ENCODE measurements at regions not wholly inside any gene's neighbourhood (a gene's known extent, or its start where the extent isn't known, plus 50 kb on each side); places are given as distances from the start of the nearest gene placed in this dataset.

- DNase-seq (ENCODE audit: low read depth, low spot score), result no peak
Observed at GRCh38 chr10:129099992-129100391, 367.0 kb upstream of the MGMT start.

GRCh38 chr10:129101232-129101980 is 365.6 kb upstream of the MGMT start:
- no peak for DNase-seq (ENCODE audit: low read depth, low spot score)

DNA sequence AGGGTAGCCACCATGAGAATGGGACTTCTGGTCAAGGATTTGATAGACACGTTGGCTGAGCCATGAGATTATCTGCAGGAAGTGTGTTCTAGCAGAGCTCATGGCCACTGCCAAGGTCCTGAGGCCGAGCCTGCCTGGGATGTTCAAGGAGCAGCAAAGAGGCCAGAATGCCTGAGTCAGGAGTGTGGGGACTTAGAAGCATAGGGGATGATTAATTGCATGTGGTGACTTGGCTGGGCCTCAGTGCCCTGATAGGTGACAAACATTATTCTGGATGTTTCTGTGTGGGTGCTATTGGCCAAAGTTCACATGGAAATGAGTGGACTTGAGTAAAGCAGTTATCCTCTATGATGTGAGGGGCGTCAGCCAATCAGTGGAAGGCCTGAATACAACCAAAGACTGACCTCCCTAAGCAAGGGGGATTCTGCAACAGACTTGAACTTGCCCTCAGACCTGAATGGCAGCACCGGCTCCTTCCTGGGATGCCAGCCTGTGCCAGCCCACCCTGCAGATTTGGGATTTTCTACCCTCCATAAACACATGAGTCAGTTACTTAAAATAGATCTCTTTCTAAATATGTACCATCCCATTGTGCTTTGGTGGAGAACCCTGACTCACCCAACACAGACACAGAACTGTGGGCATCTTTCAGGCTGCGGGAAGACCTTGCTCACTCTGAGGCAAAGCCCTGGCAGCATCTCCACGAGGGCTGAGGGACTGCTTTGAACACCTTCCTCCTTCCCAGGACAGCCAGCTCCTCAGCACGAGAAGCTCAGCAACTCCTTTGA is 363.9 kb upstream of the MGMT start:
- no peak for DNase-seq (ENCODE audit: low read depth, low spot score)

DNA sequence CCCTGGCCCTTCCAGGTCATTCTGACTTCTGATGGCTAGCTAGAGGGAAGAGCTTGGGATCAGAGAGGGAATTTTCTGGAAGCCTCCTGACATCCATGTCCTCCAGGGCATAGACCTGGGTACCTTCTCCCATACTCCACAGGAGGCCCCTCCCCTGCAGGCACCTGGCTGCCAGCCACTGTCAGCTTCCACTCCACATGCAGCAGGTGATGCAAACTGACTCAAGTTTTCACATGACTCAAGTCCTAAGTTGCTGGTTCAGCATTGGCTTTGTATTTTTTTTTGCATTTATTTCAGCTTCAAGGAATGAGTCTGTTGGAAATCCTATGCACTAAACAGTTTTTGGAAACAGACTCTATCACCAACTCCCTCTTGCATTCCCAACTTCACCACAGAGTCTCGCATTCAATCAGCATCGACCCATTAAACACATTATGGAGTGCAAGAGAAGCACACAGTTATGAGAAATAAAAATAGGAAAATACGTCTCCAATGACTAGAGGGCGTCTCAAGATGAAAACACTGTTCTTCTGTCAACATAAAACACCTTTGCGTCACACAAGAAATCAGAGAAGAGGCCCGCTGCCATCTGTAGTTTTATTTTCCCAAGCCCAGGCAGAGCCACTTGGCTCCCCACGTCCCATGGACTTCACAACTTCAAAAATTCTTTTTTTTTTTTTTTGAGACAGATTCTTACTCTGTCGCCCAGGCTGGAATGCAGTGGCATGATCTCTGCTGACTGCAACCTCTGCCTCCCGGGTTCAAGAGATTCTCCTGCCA is 362.6 kb upstream of the MGMT start:
- no peak for DNase-seq (ENCODE audit: low read depth, low spot score)

DNA sequence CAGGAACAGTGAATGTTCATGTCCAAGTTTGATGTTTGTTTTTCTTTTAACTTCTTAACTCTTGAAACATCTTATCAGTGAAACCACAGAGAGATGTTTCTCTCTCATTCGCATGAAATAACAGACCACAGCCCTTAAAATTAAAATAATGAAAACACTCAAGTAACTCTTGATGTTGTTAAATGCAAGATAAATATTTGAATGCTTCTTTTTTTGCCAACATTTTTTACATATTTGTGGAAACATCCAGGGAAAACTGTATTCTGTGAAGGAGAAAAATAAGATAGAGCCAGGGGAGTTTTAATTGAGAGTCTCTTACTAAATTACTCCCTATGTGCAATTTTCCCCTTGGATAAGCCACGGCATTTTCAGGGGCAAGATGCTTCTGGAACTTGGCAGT is 361.8 kb upstream of the MGMT start:
- DNase-seq (ENCODE audit: low read depth, low spot score), result no peak

DNA sequence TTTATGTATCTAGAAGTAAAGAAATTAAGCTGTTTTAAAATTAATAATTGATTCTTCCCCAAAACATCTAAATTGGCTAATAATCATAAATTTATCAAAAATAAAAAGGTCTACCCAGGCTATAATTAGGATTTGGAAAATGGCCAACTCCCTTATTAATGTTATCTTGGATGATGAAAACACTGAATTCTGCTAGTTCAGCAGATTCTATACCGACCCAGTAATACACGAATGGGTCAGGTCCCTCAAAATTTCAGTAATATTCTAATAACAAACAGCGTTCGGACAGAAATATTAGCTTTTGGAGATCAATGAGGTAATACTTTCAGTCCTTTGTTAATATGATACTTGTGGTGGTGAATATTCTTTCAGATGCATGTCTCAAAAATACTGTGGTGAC is 360.7 kb upstream of the MGMT start:
- DNase-seq (ENCODE audit: low read depth, low spot score), result no peak

DNA sequence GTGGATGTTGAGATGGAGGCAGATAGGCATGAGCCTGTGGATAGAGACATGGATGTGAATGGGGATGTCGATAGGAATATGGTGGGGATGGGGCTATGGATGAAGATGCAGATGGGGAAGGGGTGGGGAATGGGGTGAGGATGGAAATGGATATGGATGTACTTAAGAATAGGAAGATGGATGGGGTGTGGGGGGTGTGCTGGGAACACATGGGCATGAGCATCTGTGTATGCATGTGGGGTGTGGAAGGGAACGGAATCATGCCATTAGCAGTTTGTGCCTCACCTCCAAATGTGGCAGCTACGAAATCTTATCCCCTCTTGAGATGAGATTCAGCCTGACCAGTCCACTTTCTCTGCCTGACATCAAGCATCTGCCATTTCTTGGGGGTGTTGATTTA is 359.5 kb upstream of the MGMT start:
- no peak for DNase-seq (ENCODE audit: low read depth, low spot score)

- DNase-seq (ENCODE audit: low read depth, low spot score), result no peak
Observed at GRCh38 chr10:129108378-129108777, 358.7 kb upstream of the MGMT start.

DNA sequence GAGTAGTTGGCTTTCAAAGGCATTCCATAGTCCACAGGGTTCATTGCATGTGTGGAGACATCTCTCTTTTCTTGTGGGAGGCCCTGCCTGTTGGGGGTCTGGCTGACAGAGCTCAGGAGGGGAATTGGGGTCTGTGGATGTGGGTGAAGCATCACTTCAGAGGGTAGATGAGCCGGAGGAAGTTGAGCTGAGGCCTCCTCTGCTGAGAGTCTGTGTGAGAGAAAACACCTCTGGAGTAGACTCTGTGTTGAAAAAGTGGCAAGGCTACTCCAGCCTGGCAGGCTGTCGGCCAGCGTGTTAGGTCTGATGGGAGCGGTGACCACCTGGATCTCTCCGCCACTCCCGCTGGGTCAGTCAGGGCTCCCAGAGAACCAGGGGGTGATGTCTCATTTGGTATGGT is 358.0 kb upstream of the MGMT start:
- DNase-seq (ENCODE audit: low read depth, low spot score), result no peak

DNA sequence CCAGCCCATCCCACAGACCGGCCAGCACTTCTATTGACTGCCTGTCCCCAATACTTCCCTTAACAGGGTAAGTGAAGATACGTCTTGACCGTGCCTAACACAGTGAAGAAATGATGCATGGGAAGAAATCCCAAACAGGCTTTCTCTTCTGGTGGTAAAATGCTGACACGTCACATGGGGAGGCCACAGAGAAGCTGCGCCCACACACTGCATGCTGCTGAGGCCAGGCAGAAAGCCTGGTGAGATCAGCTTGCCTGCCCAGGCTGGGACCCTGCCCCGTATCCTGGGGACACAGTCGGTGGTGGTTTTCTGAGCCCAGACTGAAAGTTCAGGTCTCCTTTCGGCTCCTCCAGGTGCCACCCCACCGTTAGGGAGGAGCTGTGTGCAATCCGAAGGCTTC is 356.3 kb upstream of the MGMT start:
- no peak for DNase-seq (ENCODE audit: low read depth, low spot score)

DNA sequence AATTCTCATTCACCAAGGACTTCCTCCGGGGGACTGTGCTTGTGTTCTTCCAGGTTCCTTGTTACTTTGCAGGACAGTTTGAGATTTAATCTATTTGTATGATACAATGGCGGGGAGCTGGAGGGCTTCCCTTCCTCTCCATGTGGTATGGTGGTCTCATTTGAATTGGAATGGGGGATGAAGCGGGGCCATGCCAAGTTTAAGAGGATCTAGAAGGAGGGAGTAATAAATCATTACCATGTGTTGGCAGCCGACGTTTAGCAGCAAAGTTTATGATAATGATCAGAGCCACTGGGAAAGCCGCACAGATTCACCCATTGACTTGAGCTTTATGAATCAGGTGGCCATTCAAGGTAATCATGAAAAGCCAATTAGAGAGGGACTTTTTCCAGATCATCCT is 355.1 kb upstream of the MGMT start:
- DNase-seq (ENCODE audit: low read depth, low spot score), result no peak

GRCh38 chr10:129114588-129114987 is 352.5 kb upstream of the MGMT start:
- DNase-seq (ENCODE audit: low read depth, low spot score), result no peak

- DNase-seq (ENCODE audit: low read depth, low spot score), result no peak
Observed at GRCh38 chr10:129116371-129116770, 350.7 kb upstream of the MGMT start.

DNA sequence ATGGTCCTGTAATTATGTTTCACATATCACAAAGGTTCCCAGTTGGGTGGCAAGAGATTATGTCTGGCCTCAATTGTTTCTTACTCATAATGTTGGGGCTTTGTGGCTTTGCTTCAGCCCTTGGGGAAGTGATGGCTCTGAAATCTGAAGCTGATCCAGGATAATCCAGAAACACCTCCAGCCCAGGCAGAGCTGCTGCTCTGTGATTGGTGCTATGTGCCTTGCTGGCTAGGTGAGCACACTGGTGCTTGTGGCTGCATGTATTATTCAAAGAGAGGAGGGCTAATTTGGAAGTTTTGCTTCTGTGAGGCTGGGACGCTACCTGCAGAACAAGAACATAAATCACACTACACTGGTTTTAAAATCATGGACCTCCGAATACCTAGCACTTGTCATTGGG is 346.6 kb upstream of the MGMT start:
- no peak for DNase-seq (ENCODE audit: low read depth, low spot score)

DNA sequence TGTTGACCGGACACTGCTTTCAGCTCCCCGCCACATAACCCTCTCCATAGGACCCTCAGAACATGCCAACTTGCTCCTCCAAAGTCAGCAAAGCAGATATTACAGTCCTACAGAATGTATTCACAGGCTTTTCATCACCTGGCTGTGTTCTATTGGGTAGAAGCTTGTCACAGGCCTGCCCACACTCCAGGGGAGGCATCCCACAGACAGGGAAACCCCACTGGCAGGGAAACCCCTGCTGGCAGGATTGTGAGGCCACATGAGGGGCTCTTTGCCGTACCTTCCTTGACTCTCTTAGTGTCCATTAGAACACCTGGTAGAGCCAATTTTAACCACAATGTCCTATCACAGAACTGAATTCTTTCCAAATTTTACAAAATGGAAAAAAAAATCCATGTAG is 344.2 kb upstream of the MGMT start:
- no peak for DNase-seq (ENCODE audit: low read depth, low spot score)

DNA sequence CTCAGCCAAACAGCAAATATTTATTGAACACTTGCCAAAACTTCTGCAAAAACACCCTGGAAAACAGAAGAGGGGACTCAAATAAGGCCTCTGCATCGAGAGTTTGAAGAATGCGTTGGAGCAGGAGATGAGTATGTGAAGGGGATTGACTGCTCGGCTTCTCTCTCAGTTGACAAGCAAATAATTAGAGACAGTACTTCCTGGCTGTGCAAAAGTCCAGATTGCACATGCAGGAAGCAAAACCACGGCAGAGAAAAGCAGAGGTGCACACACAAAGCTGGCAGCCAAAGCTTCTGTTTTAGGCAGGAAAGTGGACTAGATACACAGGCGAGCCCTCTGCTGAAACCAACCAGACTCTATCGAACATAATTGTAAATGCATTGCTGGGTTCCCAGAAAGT is 343.6 kb upstream of the MGMT start:
- DNase-seq (ENCODE audit: low read depth, low spot score), result no peak

DNA sequence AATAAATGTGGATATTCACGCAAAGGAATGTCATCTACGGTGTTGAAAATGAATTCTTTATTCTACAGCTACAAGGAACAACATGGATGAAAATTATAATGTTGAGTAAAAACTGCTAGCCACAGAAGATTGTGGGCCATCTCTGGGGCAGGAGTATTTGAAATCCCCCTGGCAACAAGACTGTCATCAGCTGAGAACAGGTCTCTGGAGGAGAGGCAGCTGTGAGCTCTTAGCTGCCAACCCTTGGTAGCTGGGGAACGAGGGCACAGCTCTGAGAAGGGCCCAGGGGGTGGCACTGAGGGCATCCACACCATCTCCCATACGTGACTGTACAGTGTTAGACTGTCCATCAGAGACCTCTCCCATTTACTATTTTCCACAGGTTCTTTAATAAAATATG is 340.1 kb upstream of the MGMT start:
- DNase-seq (ENCODE audit: low read depth, low spot score), result no peak

- DNase-seq (ENCODE audit: low read depth, low spot score), result no peak
Observed at GRCh38 chr10:129131457-129132132, 335.4 kb upstream of the MGMT start.

- DNase-seq (ENCODE audit: low read depth, low spot score), result no peak
Observed at GRCh38 chr10:129133856-129134255, 333.2 kb upstream of the MGMT start.

DNA sequence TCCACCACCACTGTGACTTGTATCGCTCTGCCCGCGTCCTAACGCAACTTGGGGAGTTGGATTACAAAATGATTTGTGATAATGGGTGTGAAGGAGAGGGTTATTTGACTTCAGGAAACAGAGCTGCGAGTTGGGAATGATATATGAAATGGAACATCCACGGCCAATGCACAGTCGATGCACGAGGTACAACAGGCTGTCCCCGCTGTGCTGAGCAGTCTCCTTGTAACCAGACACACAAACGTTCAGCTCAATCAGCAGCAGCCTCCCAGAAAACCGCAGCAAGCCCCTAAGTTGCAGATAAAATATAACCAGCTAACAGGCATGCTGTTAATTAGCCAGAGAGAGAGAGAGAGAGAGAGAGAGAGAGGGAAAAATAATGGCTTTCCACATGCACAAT is 332.7 kb upstream of the MGMT start:
- no peak for DNase-seq (ENCODE audit: low read depth, low spot score)

DNA sequence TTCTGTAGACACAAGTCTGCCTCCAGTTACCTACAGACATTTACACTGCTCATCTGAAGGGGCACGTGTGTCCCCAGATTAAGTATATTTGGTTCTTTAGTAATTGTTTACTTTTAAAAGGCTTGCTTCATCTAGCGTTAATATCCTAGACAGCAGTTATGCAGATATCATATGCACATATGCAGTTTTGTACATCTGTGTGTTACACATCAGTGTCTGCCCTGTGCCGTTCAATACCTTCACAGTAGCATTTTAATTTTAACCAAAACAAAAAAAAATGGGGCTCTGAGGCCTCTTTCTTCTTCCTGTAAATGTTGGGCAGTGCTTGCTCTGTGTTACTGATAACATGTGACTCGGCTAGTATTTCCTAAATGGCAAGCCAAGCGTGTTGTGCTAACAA is 331.4 kb upstream of the MGMT start:
- no peak for DNase-seq (ENCODE audit: low read depth, low spot score)

DNA sequence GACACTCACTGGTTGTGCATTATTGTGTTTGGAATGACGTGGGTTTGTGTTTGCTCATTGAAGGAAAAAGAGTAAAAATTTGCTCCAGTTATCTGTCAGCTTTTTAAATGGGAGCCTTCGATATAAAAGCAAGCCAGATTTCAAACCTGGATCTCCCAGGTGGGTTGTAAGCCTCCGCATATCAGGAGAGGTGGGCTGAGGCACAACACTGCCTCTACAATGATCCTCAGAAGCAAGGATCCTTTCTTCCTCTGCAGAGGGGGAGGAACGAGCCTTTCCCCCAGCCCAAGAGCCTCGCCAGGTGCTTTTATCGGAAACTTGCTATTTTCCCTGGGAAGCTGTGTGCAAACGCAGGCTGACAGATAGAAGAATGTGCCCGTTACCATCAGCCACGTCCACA is 331.0 kb upstream of the MGMT start:
- DNase-seq (ENCODE audit: low read depth, low spot score), result no peak

All from ELF-1 (cell line).